ENCODE measurements at regions not wholly inside any gene's neighbourhood (a gene's known extent, or its start where the extent isn't known, plus 50 kb on each side); places are given as distances from the start of the nearest gene placed in this dataset.

GRCh38 chr3:105119801-105120340, 246.8 kb upstream of the ALCAM start:
- TF ChIP-seq POLR2A (IDR thresholded peaks at IDR 0.05; ENCODE audit: low read length), result no peak
- TF ChIP-seq GATA1 (IDR thresholded peaks at IDR 0.05; ENCODE audit: low read depth, low read length), result no peak
